HCT116 (cell line): ENCODE measurements at regions not wholly inside any gene's neighbourhood (a gene's known extent, or its start where the extent isn't known, plus 50 kb on each side); places are given as distances from the start of the nearest gene placed in this dataset.

Source experiments
- ATAC-seq: fragments of 200-7000 bp; cut with Tn5 transposase; 2 replicates; pipeline ENCODE4 v1.9.1; 2020; ENCODE audit warnings: mild to moderate bottlenecking, moderate library complexity
- BruUV-seq: library from RNA; stranded (reverse); fragments of 400-500 nt; replicated peaks from 2 replicates; lab custom pipeline; 2021; lab: Mats Ljungman, UMichigan
- CTCF ChIA-PET: fragments of 300-600 bp; sonication (Branson Sonifier 250); formaldehyde crosslinking; loops from one replicate; lab custom pipeline; 2021; ENCODE audit warnings: antibody characterized with exemption; lab: Charles Lee
- POLR2A ChIA-PET: fragments of 300-600, 350-600 bp; sonication (Branson Sonifier 250); formaldehyde crosslinking; loops from one replicate; lab custom pipeline; 2021; ENCODE audit warnings: antibody characterized with exemption; lab: Charles Lee
- RAD21 ChIA-PET, 2 experiments: fragments of 300-600 bp; sonication (Branson Sonifier 250); formaldehyde crosslinking; loops; one replicate each; lab custom pipeline; 2023; ENCODE audit warnings: low total read pairs in 2 of 2; ENCODE audit not compliant: uncharacterized antibody in 2 of 2, unreplicated experiment in 2 of 2, low non-redundant PET in 1 of 2; lab: Charles Lee
- DNase-seq: peaks from one replicate; pipeline ENCODE4 v3.0.0-alpha.2; 2010; ENCODE audit warnings: low read depth, low spot score
- H2AFZ ChIP-seq: fragments of 200-600 bp; shearing (Covaris generic), sonication (generic); 2 replicates; pipeline ENCODE4 v1.6.1; 2017; ENCODE audit warnings: low read depth, mixed run types, mixed read lengths, antibody characterized with exemption, low read length; ENCODE audit not compliant: poor library complexity, severe bottlenecking
- H3K27ac ChIP-seq: 2 replicates; pipeline ENCODE4 v1.5.1; 2012; ENCODE audit warnings: low read depth, low read length
- H3K27me3 ChIP-seq: fragments of 200-600 bp; sonication (generic); 2 replicates; pipeline ENCODE4 v1.6.1; 2016; ENCODE audit warnings: mixed run types, low read length, mixed read lengths; ENCODE audit not compliant: insufficient read depth
- H3K36me3 ChIP-seq, 2 experiments: fragments of 200-500 bp in 1 of 2; fragments of 200-600 bp in 1 of 2; sonication (Bioruptor generic) in 1 of 2; sonication (generic) in 1 of 2; 2 replicates each; pipeline versions ENCODE4 v1.5.1 to v1.6.1; 2014 to 2016; ENCODE audit warnings: low read length in 2 of 2, inconsistent platforms in 1 of 2, mixed read lengths in 1 of 2, mixed run types in 1 of 2; ENCODE audit not compliant: insufficient read depth in 2 of 2, control insufficient read depth in 1 of 2
- H3K4me1 ChIP-seq, 2 experiments: fragments of 200-600 bp in 1 of 2; sonication (generic) in 1 of 2; 2 replicates each; pipeline versions ENCODE4 v1.5.1 to v1.6.1; 2012 to 2017; ENCODE audit warnings: low read length in 2 of 2, inconsistent platforms in 1 of 2, mild to moderate bottlenecking in 1 of 2, mixed read lengths in 1 of 2, mixed run types in 1 of 2, moderate library complexity in 1 of 2; ENCODE audit not compliant: insufficient read depth in 2 of 2, control insufficient read depth in 1 of 2
- H3K4me2 ChIP-seq: fragments of 200-600 bp; sonication (generic); 2 replicates; pipeline ENCODE4 v1.6.1; 2017; ENCODE audit warnings: mixed run types, low read length, mixed read lengths
- H3K4me3 ChIP-seq, 2 experiments: fragments of 200-600 bp in 1 of 2; sonication (generic) in 1 of 2; replicated peaks in 1 of 2; 2 replicates each; pipeline ENCODE4 v1.5.1; 2011 to 2016; ENCODE audit warnings: low read length in 2 of 2, control low read depth in 1 of 2, low read depth in 1 of 2, mild to moderate bottlenecking in 1 of 2, mixed read lengths in 1 of 2, mixed run types in 1 of 2
- H3K79me2 ChIP-seq: fragments of 200-600 bp; sonication (generic); 2 replicates; pipeline ENCODE4 v1.6.1; 2017; ENCODE audit warnings: mild to moderate bottlenecking, mixed run types, low read length, moderate library complexity, mixed read lengths; ENCODE audit not compliant: insufficient read depth
- H3K9ac ChIP-seq: fragments of 200-600 bp; sonication (generic); 2 replicates; pipeline ENCODE4 v1.6.1; 2016; ENCODE audit warnings: low read length, mixed read lengths
- H3K9me2 ChIP-seq: fragments of 200-600 bp; sonication (generic), shearing (Covaris generic); 2 replicates; pipeline ENCODE4 v1.6.1; 2017; ENCODE audit warnings: mixed run types, mild to moderate bottlenecking, moderate library complexity; ENCODE audit not compliant: insufficient read depth
- H3K9me3 ChIP-seq, 2 experiments: fragments of 200-500 bp in 1 of 2; fragments of 200-600 bp in 1 of 2; sonication (Bioruptor generic) in 1 of 2; sonication (generic) in 1 of 2; 2 replicates each; pipeline ENCODE4 v1.6.1; 2014 to 2017; ENCODE audit warnings: low read length in 2 of 2, mixed read lengths in 2 of 2, inconsistent platforms in 1 of 2, low read depth in 1 of 2, mild to moderate bottlenecking in 1 of 2, mixed run types in 1 of 2, moderate library complexity in 1 of 2; ENCODE audit not compliant: control insufficient read depth in 1 of 2, insufficient read depth in 1 of 2
- H4K20me1 ChIP-seq: fragments of 200-600 bp; sonication (generic), shearing (Covaris generic); 2 replicates; pipeline ENCODE4 v1.6.1; 2017; ENCODE audit warnings: mixed run types, mild to moderate bottlenecking, moderate library complexity; ENCODE audit not compliant: insufficient read depth
- ATF3 ChIP-seq: IDR thresholded peaks from 2 replicates; pipeline ENCODE4 v1.6.1; 2012
- CEBPB ChIP-seq: IDR thresholded peaks from 2 replicates; pipeline ENCODE4 v1.6.1; 2012; ENCODE audit warnings: low read depth
- EGR1 ChIP-seq: IDR thresholded peaks from 2 replicates; pipeline ENCODE4 v1.6.1; 2012; ENCODE audit warnings: low read depth
- ELF1 ChIP-seq: IDR thresholded peaks from 2 replicates; pipeline ENCODE4 v1.6.1; 2012; ENCODE audit warnings: low read depth, borderline replicate concordance
- EZH2phosphoT487 ChIP-seq: fragments of 200-600 bp; IDR thresholded peaks from 2 replicates; pipeline ENCODE4 v1.6.1; 2018; ENCODE audit warnings: antibody characterized with exemption, borderline replicate concordance
- MAX ChIP-seq: IDR thresholded peaks from 2 replicates; pipeline ENCODE4 v1.6.1; 2012
- POLR2AphosphoS5 ChIP-seq: IDR thresholded peaks from 2 replicates; pipeline ENCODE4 v1.6.1; 2011; ENCODE audit warnings: mild to moderate bottlenecking, low read depth, low read length, moderate library complexity
- RAD21 ChIP-seq: IDR thresholded peaks from 2 replicates; pipeline ENCODE4 v1.6.1; 2012; ENCODE audit warnings: low read depth, mild to moderate bottlenecking
- REST ChIP-seq: IDR thresholded peaks from 2 replicates; pipeline ENCODE4 v1.6.1; 2012; ENCODE audit warnings: low read depth
- SIN3A ChIP-seq: IDR thresholded peaks from 2 replicates; pipeline ENCODE4 v1.6.1; 2012; ENCODE audit warnings: low read depth
- SP1 ChIP-seq: IDR thresholded peaks from 2 replicates; pipeline ENCODE4 v1.6.1; 2012; ENCODE audit warnings: low read depth
- TCF7L2 ChIP-seq: IDR thresholded peaks from 2 replicates; pipeline ENCODE4 v1.7.0; 2011; ENCODE audit warnings: borderline replicate concordance, inconsistent platforms; ENCODE audit not compliant: insufficient read depth, insufficient read length; ENCODE audit errors: extremely low read depth
- ZFX ChIP-seq: fragments of 450-650 bp; IDR thresholded peaks from 2 replicates; pipeline ENCODE4 v1.6.1; 2017
- intact Hi-C: fragments of 100-400 bp; cut with micrococcal nuclease; formaldehyde crosslinking; loops from 2 replicates; pipeline ENCODE4 v1.10.0; 2022

- ChIA-PET CTCF (no interaction called here), RAD21 (interaction anchor here in 1 of 2 experiments (0.7 kb wide), 1 partner anchor 240 kb away, joined by 3 read pairs; no protein-coding TSS in a partner anchor), POLR2A (no interaction called here)
- Histone ChIP-seq H3K9ac (no peak overlapping the region), H3K36me3 (no peaks in the 10 kb centered on the region), H3K9me3 (no peaks in the 10 kb centered on the region), H3K27ac (no peak overlapping the region), H3K4me1 (no peaks in the 10 kb centered on the region), H3K4me3 (no peak overlapping the region), H2AFZ (no peak overlapping the region), H3K9me2 (no peaks in the 10 kb centered on the region), H4K20me1 (no peaks in the 10 kb centered on the region), H3K79me2 (no peaks in the 10 kb centered on the region), H3K27me3 (no peaks in the 10 kb centered on the region), H3K4me2 (no peak overlapping the region)
- TF ChIP-seq RAD21 (no peak), ELF1 (no peak), SP1 (no peak), EGR1 (no peak), TCF7L2 (no peak), REST (no peak)
- DNase-seq (no peak), ATAC-seq (no peak)
- intact Hi-C loops, result no loop called here
- BruUV-seq, result no TSS peak
Observed at GRCh38 chr5:39811381-39811780, 386.6 kb upstream of the DAB2 start.

GRCh38 chr5:39808656-39809055 lies 383.9 kb upstream of the DAB2 start:
- Histone ChIP-seq H3K9me2 (no peaks in the 10 kb centered on the region), H3K79me2 (no peaks in the 10 kb centered on the region), H3K36me3 (no peaks in the 10 kb centered on the region), H3K9ac (no peak overlapping the region), H3K27me3 (no peaks in the 10 kb centered on the region), H4K20me1 (no peaks in the 10 kb centered on the region), H3K4me1 (no peaks in the 10 kb centered on the region), H3K4me3 (no peak overlapping the region), H3K9me3 (no peaks in the 10 kb centered on the region), H2AFZ (no peak overlapping the region), H3K27ac (no peak overlapping the region), H3K4me2 (no peak overlapping the region)
- DNase-seq (no peak), ATAC-seq (no peak)
- RAD21 ChIA-PET, result no interaction called here
- intact Hi-C loops, result no loop called here
- no TSS peak for BruUV-seq
- CTCF ChIA-PET, result no interaction called here
- POLR2A ChIA-PET, result no interaction called here
- no peak for TF ChIP-seq REST
- TF ChIP-seq SP1, result no peak
- TF ChIP-seq ATF3, result no peak
- TF ChIP-seq EZH2phosphoT487, result no peak
- TF ChIP-seq CEBPB, result no peak
- TF ChIP-seq SIN3A, result no peak
- no peak for TF ChIP-seq POLR2AphosphoS5
- TF ChIP-seq MAX, result no peak
- TF ChIP-seq ZFX, result no peak
- no peak for TF ChIP-seq EGR1
